SK-N-SH (cell line): ENCODE measurements at regions not wholly inside any gene's neighbourhood (a gene's known extent, or its start where the extent isn't known, plus 50 kb on each side); places are given as distances from the start of the nearest gene placed in this dataset.

Source experiments
- CTCF ChIA-PET: fragments of 300-600, 350-600 bp; formaldehyde crosslinking; extraction: SDS; loops from one replicate; lab custom pipeline; 2021; lab: Yijun Ruan, JAX
- POLR2A ChIA-PET: fragments of 350-600 bp; sonication (Branson Sonifier 250); formaldehyde crosslinking; extraction: SDS; loops from one replicate; lab custom pipeline; 2020; ENCODE audit warnings: antibody characterized with exemption, inconsistent platforms; lab: Yijun Ruan, JAX
- DNase-seq: peaks from one replicate; pipeline ENCODE4 v3.0.0; 2012
- H2AFZ ChIP-seq: fragments of 200-600 bp; sonication (generic); 2 replicates; pipeline ENCODE4 v1.8.1; 2016; ENCODE audit warnings: antibody characterized with exemption, mild to moderate bottlenecking, low read depth
- H3F3A ChIP-seq: fragments of 200-600 bp; sonication (generic); replicated peaks from 2 replicates; pipeline ENCODE3; 2016; ENCODE audit warnings: antibody characterized with exemption, mild to moderate bottlenecking; ENCODE audit not compliant: insufficient read depth
- H3K27ac ChIP-seq, 2 experiments: fragments of 200-500 bp in 1 of 2; fragments of 200-600 bp in 1 of 2; sonication (Bioruptor generic) in 1 of 2; sonication (generic), shearing (Covaris generic) in 1 of 2; 2 replicates each; pipeline versions ENCODE4 v1.5.1 to v1.6.1; 2014 to 2016; ENCODE audit warnings: low read depth in 2 of 2, inconsistent platforms in 1 of 2, low read length in 1 of 2, mild to moderate bottlenecking in 1 of 2, mixed read lengths in 1 of 2
- H3K27me3 ChIP-seq: fragments of 200-600 bp; sonication (generic), shearing (Covaris generic); 2 replicates; pipeline ENCODE4 v1.6.1; 2016; ENCODE audit warnings: mixed run types; ENCODE audit not compliant: insufficient read depth
- H3K36me3 ChIP-seq, 2 experiments: fragments of 200-500 bp in 1 of 2; fragments of 200-600 bp in 1 of 2; sonication (Bioruptor generic) in 1 of 2; sonication (generic) in 1 of 2; replicated peaks in 1 of 2; 2 replicates each; pipeline versions ENCODE3 to v1.5.1; 2014 to 2016; ENCODE audit warnings: low read length in 1 of 2, mild to moderate bottlenecking in 1 of 2; ENCODE audit not compliant: insufficient read depth in 2 of 2, control insufficient read depth in 1 of 2
- H3K4me1 ChIP-seq, 2 experiments: fragments of 200-500 bp in 1 of 2; fragments of 200-600 bp in 1 of 2; sonication (Bioruptor generic) in 1 of 2; sonication (generic), shearing (Covaris generic) in 1 of 2; 2 replicates each; pipeline versions ENCODE4 v1.5.1 to v1.6.1; 2014 to 2016; ENCODE audit warnings: low read depth in 1 of 2, low read length in 1 of 2, mixed run types in 1 of 2; ENCODE audit not compliant: insufficient read depth in 2 of 2, control insufficient read depth in 1 of 2
- H3K4me2 ChIP-seq: fragments of 200-600 bp; sonication (generic), shearing (Covaris generic); 2 replicates; pipeline ENCODE4 v1.6.1; 2017; ENCODE audit warnings: mixed run types
- H3K4me3 ChIP-seq, 2 experiments: fragments of 200-500 bp in 1 of 2; fragments of 200-600 bp in 1 of 2; sonication (Bioruptor generic) in 1 of 2; sonication (generic), shearing (Covaris generic) in 1 of 2; 2 replicates each; pipeline versions ENCODE4 v1.5.1 to v1.8.1; 2014 to 2016; ENCODE audit warnings: low read depth in 2 of 2, inconsistent platforms in 1 of 2, low read length in 1 of 2, mild to moderate bottlenecking in 1 of 2, mixed read lengths in 1 of 2, moderate library complexity in 1 of 2
- H3K79me2 ChIP-seq: fragments of 200-600 bp; sonication (generic); 2 replicates; pipeline ENCODE4 v1.8.1; 2017; ENCODE audit warnings: mild to moderate bottlenecking; ENCODE audit not compliant: insufficient read depth
- H3K9ac ChIP-seq: fragments of 200-600 bp; sonication (generic); 2 replicates; pipeline ENCODE4 v1.6.1; 2017; ENCODE audit warnings: mixed run types
- H3K9me2 ChIP-seq: fragments of 200-600 bp; sonication (generic); 2 replicates; pipeline ENCODE4 v1.6.1; 2017; ENCODE audit warnings: mixed run types
- H3K9me3 ChIP-seq: fragments of 200-600 bp; sonication (generic); 2 replicates; pipeline ENCODE4 v1.6.1; 2017; ENCODE audit warnings: mixed run types, mild to moderate bottlenecking, moderate library complexity
- H4K20me1 ChIP-seq: fragments of 200-600 bp; sonication (generic); 2 replicates; pipeline ENCODE4 v1.6.1; 2017; ENCODE audit warnings: mild to moderate bottlenecking, mixed run types; ENCODE audit not compliant: insufficient read depth
- CHD2 ChIP-seq: fragments of 150-350 bp; IDR thresholded peaks from 2 replicates; pipeline ENCODE4 v1.6.1; 2018; ENCODE audit warnings: low read length; ENCODE audit not compliant: partially characterized antibody
- CTCF ChIP-seq: fragments of 200-600 bp; sonication (generic); IDR thresholded peaks from 2 replicates; pipeline ENCODE4 v1.6.1; 2017; ENCODE audit warnings: antibody characterized with exemption, mild to moderate bottlenecking, moderate library complexity
- ELF1 ChIP-seq: IDR thresholded peaks from 2 replicates; pipeline ENCODE4 v1.4.0; 2012
- EZH2phosphoT487 ChIP-seq: fragments of 200-600 bp; sonication (generic); IDR thresholded peaks from 2 replicates; pipeline ENCODE4 v1.6.1; 2017; ENCODE audit warnings: low read depth, mixed run types, mild to moderate bottlenecking, antibody characterized with exemption, moderate library complexity, borderline replicate concordance
- FOSL2 ChIP-seq: IDR thresholded peaks from 2 replicates; pipeline ENCODE4 v1.4.0; 2012; ENCODE audit warnings: low read depth, mild to moderate bottlenecking, moderate library complexity, borderline replicate concordance
- FOXM1 ChIP-seq: IDR thresholded peaks from 2 replicates; pipeline ENCODE4 v1.4.0; 2012; ENCODE audit warnings: low read depth, mild to moderate bottlenecking
- GABPA ChIP-seq: IDR thresholded peaks from 2 replicates; pipeline ENCODE4 v1.4.0; 2012; ENCODE audit warnings: low read depth, mild to moderate bottlenecking
- JUND ChIP-seq: IDR thresholded peaks from 2 replicates; pipeline ENCODE4 v1.4.0; 2012
- MAX ChIP-seq: IDR thresholded peaks from 2 replicates; pipeline ENCODE4 v1.4.0; 2012; ENCODE audit warnings: low read depth
- MEF2A ChIP-seq: IDR thresholded peaks from 2 replicates; pipeline ENCODE4 v1.4.0; 2012; ENCODE audit warnings: low read depth, borderline replicate concordance
- MXI1 ChIP-seq: IDR thresholded peaks from 2 replicates; pipeline ENCODE4 v1.6.1; 2012; ENCODE audit warnings: mild to moderate bottlenecking, low read depth, low read length, improper control_type of control experiment
- NFIC ChIP-seq: IDR thresholded peaks from 2 replicates; pipeline ENCODE4 v1.4.0; 2012; ENCODE audit warnings: borderline replicate concordance
- NRF1 ChIP-seq: IDR thresholded peaks from 2 replicates; pipeline ENCODE4 v1.6.1; 2012; ENCODE audit warnings: low read depth, mild to moderate bottlenecking, low read length
- POLR2AphosphoS5 ChIP-seq: IDR thresholded peaks from 2 replicates; pipeline ENCODE4 v1.6.1; 2012; ENCODE audit warnings: low read depth, low read length
- RCOR1 ChIP-seq: fragments of 150-350 bp; IDR thresholded peaks from 2 replicates; pipeline ENCODE4 v1.6.1; 2017; ENCODE audit warnings: antibody characterized with exemption, low read length
- SIN3A ChIP-seq: IDR thresholded peaks from 2 replicates; pipeline ENCODE4 v1.6.1; 2012; ENCODE audit warnings: low read depth, mild to moderate bottlenecking, low read length, moderate library complexity, borderline replicate concordance
- TCF12 ChIP-seq: IDR thresholded peaks from 2 replicates; pipeline ENCODE4 v1.4.0; 2012
- TEAD4 ChIP-seq: IDR thresholded peaks from 2 replicates; pipeline ENCODE4 v1.4.0; 2012; ENCODE audit warnings: mild to moderate bottlenecking, borderline replicate concordance; ENCODE audit not compliant: insufficient read depth
- USF1 ChIP-seq: IDR thresholded peaks from 2 replicates; pipeline ENCODE4 v1.4.0; 2012; ENCODE audit warnings: low read depth, borderline replicate concordance
- ZBTB33 ChIP-seq: IDR thresholded peaks from 2 replicates; pipeline ENCODE4 v1.4.0; 2012; ENCODE audit warnings: low read depth, borderline replicate concordance
- WGBS: methylation state at CpG from one replicate; pipeline ENCODE4 v1.1.6; 2017; ENCODE audit warnings: low lambda C conversion rate; 5-methylcytosine and 5-hydroxymethylcytosine counted together

GRCh38 chr18:30545393-30545792, 497.1 kb downstream of the DSC3 start (continued):
- TF ChIP-seq TCF12 (no peak), NFIC (no peak), EZH2phosphoT487 (no peak), FOXM1 (no peak), MXI1 (no peak), CTCF (no peak), CHD2 (no peak), TEAD4 (no peak)

- DNase-seq = no peak
- CTCF ChIA-PET = no interaction called here
- H3K4me1 ChIP-seq = no peaks in the 10 kb centered on the region
- H2AFZ ChIP-seq = no peak overlapping the region
- H3K9me3 ChIP-seq = no peaks in the 10 kb centered on the region
- no peaks in the 10 kb centered on the region for H3K79me2 ChIP-seq
- no peak overlapping the region for H3K9ac ChIP-seq
- no peaks in the 10 kb centered on the region for H3K36me3 ChIP-seq
- no peaks in the 10 kb centered on the region for H3F3A ChIP-seq
- H4K20me1 ChIP-seq = no peaks in the 10 kb centered on the region
- H3K4me3 ChIP-seq = no peak overlapping the region
- H3K27ac ChIP-seq = no peak overlapping the region
- no peaks in the 10 kb centered on the region for H3K27me3 ChIP-seq
- 5% methylated on average over 2 of the region's 2 CpGs for WGBS
- POLR2A ChIA-PET = no interaction called here
- no peak for TF ChIP-seq EZH2phosphoT487
- no peak for TF ChIP-seq JUND
- TF ChIP-seq FOSL2 = no peak
- TF ChIP-seq NRF1 = no peak
- no peak for TF ChIP-seq MEF2A
- no peak overlapping the region for H3K4me2 ChIP-seq
- no peaks in the 10 kb centered on the region for H3K9me2 ChIP-seq
These were observed 498.4 kb downstream of the DSC3 start for GRCh38 chr18:30544141-30544540.

GRCh38 chr18:30533716-30534115, 508.8 kb downstream of the DSC3 start:
- no peaks in the 10 kb centered on the region for H3F3A ChIP-seq
- no peak overlapping the region for H2AFZ ChIP-seq
- peaks cover 5% of the 10 kb centered on the region; the same call in 1 of the 2 replicates for H3K27me3 ChIP-seq
- ChIA-PET POLR2A (no interaction called here), CTCF (interaction anchor here (0.7 kb wide), 1 partner anchor 93 kb away, joined by 3 read pairs; no protein-coding TSS in a partner anchor)
- no peaks in the 10 kb centered on the region for H4K20me1 ChIP-seq
- H3K9ac ChIP-seq = no peak overlapping the region
- DNase-seq = no peak
- WGBS = 2% methylated on average over 1 of the region's 1 CpG
- H3K27ac ChIP-seq = no peak overlapping the region
- no peaks in the 10 kb centered on the region for H3K9me2 ChIP-seq
- TF ChIP-seq USF1 (no peak), NRF1 (no peak), RCOR1 (no peak), FOXM1 (no peak), MAX (no peak), SIN3A (no peak), TCF12 (no peak), ELF1 (no peak), MXI1 (no peak), CTCF (no peak), TEAD4 (no peak), ZBTB33 (no peak), CHD2 (no peak), GABPA (no peak), POLR2AphosphoS5 (no peak)
- H3K4me2 ChIP-seq = no peak overlapping the region
- H3K79me2 ChIP-seq = no peaks in the 10 kb centered on the region
- H3K9me3 ChIP-seq = no peaks in the 10 kb centered on the region; the same call in 1 of the 2 replicates
- H3K4me3 ChIP-seq = no peak overlapping the region
- H3K36me3 ChIP-seq = no peaks in the 10 kb centered on the region
- H3K4me1 ChIP-seq = no peaks in the 10 kb centered on the region
